GM18519 (cell line): ENCODE measurements at regions not wholly inside any gene's neighbourhood (a gene's known extent, or its start where the extent isn't known, plus 50 kb on each side); places are given as distances from the start of the nearest gene placed in this dataset.

Experiments
- ATAC-seq: cut with Tn5 transposase; IDR thresholded peaks from one replicate; pipeline ENCODE4 v1.9.1; 2021; ENCODE audit warnings: mild to moderate bottlenecking, moderate library complexity; ENCODE audit not compliant: unreplicated experiment, low FRiP score

DNA sequence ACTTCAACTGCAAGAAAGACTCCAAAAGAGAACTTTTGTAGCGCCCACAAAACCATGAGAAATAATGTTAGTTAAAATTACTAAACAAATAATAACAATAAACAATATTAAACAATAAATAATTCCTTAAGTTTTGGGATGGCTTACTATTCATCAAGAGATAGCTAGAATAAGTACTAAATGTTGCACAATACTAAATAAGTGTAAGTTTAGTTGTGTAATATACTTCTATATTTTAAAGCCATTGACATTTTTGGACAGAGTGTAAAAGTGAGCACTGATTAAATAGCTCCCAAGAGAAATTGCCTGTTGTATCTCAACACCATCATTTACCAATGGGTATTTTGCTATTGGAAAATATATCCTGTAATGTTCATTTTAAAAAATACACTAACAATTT, 166.7 kb downstream of the ALG10 start:
- no peak for ATAC-seq

GRCh38 chr12:34190054-34190453, 167.8 kb downstream of the ALG10 start:
- ATAC-seq, result no peak

DNA sequence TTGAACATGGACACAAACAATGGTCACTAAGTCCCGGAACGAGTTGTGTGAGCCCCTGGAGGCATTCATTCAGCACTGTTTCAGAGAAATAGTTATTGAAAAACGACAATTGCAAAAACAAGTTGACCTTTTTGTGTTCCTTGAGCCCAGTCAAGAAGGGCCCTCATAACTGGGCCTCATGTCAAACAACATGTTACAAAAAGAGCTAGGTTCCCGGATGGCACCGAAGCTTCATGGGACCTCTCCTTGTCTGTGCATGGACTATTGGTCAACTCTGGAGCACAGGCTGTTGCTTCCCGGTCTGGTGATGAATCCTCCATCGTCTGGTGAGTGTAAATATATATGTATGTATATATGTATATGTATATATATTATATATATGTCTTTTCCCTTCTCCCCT, 176.6 kb downstream of the ALG10 start:
- ATAC-seq, result no peak

- ATAC-seq, result no peak
These were observed 181.7 kb downstream of the ALG10 start for GRCh38 chr12:34203866-34204620.

DNA sequence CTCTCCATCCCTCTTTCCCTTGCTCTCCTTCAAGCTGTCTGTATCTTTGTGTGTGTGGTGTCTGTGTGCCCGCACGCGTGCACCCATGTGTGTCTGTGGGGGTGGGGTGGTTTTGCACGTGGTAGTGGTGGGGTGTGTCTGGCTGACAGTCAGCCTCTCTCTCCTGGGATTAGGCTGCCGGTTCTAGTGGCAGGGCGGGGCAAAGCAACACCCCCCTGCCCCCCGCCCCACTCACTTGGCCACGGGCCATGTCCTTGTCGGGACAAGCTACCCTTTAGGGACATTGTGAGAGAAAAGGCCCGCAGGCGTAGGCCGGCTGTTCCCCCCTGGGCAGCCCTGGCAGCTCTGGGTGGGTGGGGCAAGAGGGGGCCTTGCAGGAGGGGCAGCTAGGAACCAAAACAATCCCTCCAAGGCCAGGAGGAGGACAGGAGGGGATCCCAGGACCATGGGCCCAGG, 182.6 kb downstream of the ALG10 start:
- no peak for ATAC-seq

DNA sequence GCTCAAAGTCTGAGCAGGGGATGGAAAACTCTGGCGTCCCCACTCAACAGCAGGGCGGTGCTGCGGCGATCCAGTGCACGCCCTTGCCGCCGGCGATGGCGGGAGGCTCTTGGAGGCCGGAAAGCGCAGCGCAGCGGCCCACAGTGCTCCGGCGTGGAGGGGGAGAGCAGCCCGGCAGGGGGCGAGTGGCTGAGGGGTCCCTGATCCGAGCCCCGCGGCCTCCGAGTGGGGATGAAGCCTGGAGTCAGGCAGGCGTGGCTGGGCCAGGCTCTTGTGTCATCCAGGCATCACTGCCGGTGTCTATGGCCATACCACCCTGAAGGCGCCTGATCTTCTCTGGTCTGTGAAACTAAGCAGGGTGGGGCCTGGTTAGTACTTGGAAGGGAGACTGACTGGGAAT, 183.1 kb downstream of the ALG10 start:
- ATAC-seq, result no peak

DNA sequence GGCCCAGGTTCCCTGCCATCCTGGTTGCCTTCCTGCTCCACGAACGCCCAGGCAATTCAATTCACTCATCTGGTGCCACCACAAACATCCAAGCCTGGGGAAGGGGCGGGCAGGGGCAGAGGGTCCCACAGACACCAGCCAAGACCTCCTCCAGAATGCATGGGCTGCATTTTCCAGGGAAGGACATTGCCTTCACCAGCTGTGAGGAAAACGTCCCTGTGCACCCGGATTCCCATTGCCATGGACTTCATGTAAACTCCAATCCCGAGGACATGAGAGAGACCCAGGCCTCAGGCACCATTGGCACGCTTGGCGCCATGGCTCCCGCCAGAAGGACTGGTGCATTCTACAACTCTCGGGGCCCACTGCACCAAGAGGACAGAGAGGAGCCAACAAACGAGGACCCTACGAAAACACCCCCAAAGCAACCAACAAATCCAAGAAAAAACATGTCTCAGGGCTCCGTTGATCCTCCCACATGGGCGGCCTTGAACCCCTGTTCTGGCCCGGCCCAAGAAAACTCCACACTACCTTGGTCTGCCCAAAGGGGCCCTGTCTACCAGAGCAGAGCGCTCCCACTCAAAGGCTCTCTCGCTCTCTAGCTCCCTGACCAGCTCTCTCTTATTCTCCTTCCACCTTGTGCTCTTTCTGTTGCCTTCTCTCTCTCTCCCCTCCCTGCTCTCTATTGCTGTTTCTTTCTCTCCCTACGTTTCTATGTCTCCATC, 183.9 kb downstream of the ALG10 start:
- no peak for ATAC-seq

- no peak for ATAC-seq
These were observed 185.6 kb downstream of the ALG10 start for GRCh38 chr12:34207858-34208257.

- no peak for ATAC-seq
These were observed 186.3 kb downstream of the ALG10 start for GRCh38 chr12:34208331-34209258.

DNA sequence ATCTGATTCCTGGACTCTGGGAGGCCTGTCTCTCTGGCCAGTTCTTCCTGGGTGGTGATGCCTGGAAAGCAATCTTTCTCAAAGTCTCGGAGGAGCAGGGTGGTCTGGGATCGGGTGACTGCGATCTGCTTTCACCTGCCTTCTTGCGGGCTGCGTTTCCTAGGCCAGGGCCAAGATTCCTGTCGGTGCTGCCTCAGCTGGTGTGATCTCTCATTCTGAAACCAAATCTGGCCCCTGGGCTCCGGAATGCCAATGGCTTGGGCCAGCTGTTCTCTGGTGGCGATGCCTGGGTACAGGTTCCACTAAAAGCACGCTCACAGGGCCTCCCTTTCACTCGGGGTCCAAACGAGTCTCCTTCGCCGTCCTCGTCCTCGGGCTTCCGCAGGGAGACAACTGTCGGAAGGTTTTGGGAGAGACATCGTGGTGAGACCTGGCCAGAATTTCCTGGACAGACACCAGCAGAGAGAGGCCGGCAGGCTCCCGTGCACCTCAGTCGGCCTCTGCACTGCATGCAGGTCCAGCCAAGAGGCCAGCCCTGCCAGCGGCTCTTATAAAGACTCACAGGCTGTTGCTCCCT, 187.1 kb downstream of the ALG10 start:
- no peak for ATAC-seq

- ATAC-seq, result no peak
These were observed 187.9 kb downstream of the ALG10 start for GRCh38 chr12:34210183-34210582.

- ATAC-seq, result no peak
These were observed 188.6 kb downstream of the ALG10 start for GRCh38 chr12:34210689-34211530.

GRCh38 chr12:34212651-34213050, 190.4 kb downstream of the ALG10 start:
- no peak for ATAC-seq

- no peak for ATAC-seq
These were observed 191.7 kb downstream of the ALG10 start for GRCh38 chr12:34214011-34214410.

- ATAC-seq, result no peak
These were observed 193.1 kb downstream of the ALG10 start for GRCh38 chr12:34215213-34215892.

DNA sequence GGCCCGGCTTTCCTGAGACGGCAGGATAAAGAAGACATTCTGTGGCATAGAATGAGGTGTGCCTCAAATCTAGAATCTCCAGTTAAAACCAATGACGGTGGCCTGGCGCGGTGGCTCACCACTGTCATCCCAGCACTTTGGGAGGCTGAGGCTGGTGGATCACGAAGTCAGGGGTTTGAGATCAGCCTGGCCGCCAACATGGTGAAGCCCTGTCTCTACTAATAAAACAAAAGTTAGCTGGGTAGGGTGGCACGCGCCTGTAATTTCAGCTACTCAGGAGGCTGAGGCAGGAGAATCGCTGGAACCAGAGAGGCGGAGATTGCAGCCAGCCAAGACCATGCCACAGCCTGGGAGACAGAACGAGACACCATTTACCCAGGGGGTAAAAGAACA, 193.6 kb downstream of the ALG10 start:
- ATAC-seq, result no peak

DNA sequence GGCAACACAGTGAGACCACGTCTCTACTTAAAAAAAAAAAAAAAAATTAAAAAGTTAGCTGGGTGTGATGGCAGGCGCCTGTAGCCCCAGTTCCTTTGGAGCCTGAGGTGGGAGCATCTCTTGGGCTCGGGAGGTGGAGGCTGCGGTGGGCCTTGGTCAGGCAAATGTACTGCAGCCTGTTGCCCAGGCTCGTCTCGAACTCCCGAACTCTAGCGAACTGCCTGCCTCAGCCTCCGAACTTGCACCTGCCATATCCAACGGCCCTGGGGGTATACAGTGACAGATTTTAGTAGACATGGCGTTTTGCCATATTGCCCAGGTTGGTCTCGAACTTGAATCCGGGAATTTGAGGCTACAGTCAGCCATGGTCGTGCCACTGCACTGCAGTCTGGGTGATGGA, 195.4 kb downstream of the ALG10 start:
- ATAC-seq, result no peak

GRCh38 chr12:34218193-34219045, 196.1 kb downstream of the ALG10 start:
- ATAC-seq, result peak; percentile 93
